ENCODE measurements at regions not wholly inside any gene's neighbourhood (a gene's known extent, or its start where the extent isn't known, plus 50 kb on each side); places are given as distances from the start of the nearest gene placed in this dataset.

DNA sequence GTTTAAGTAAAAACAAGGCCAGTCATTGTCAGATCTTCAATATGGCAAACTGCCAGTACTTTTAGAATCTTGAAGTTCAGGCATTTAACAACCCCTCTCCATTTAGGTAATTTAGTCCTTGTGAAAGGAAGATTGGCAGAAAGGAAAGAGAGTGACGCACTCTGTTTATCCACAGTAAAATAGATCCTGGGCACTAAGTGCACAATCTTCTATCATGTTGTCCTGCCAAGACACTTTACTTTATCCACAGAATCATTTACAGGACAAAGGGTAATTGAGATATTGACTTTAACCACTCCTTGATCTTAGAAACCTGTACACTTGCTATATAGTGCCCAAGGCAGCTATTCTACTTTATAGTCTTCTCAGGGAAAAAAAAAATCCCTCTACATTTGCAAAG is 786.4 kb upstream of the SLITRK1 start:
- TF ChIP-seq, protein P1, sequence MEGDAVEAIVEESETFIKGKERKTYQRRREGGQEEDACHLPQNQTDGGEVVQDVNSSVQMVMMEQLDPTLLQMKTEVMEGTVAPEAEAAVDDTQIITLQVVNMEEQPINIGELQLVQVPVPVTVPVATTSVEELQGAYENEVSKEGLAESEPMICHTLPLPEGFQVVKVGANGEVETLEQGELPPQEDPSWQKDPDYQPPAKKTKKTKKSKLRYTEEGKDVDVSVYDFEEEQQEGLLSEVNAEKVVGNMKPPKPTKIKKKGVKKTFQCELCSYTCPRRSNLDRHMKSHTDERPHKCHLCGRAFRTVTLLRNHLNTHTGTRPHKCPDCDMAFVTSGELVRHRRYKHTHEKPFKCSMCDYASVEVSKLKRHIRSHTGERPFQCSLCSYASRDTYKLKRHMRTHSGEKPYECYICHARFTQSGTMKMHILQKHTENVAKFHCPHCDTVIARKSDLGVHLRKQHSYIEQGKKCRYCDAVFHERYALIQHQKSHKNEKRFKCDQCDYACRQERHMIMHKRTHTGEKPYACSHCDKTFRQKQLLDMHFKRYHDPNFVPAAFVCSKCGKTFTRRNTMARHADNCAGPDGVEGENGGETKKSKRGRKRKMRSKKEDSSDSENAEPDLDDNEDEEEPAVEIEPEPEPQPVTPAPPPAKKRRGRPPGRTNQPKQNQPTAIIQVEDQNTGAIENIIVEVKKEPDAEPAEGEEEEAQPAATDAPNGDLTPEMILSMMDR (IDR thresholded peaks at IDR 0.05; ENCODE audit: borderline replicate concordance, extremely low read depth, low read length, poor library complexity, severe bottlenecking): no peak
- no peak for TF ChIP-seq EZH2 (IDR thresholded peaks at IDR 0.05; ENCODE audit: borderline replicate concordance, low read depth, low read length, severe bottlenecking)
